ENCODE measurements at regions not wholly inside any gene's neighbourhood (a gene's known extent, or its start where the extent isn't known, plus 50 kb on each side); places are given as distances from the start of the nearest gene placed in this dataset.

- H4K20me1 ChIP-seq (ENCODE audit: insufficient read depth), result no peaks in the 10 kb centered on the region
- H3K9me3 ChIP-seq (ENCODE audit: low read length), result no peaks in the 10 kb centered on the region
- H3K79me2 ChIP-seq (replicated peaks; ENCODE audit: insufficient read depth, low read length), result no peaks in the 10 kb centered on the region
- no peaks in the 10 kb centered on the region for H3K9me2 ChIP-seq (ENCODE audit: insufficient read depth, low read length)
- no peak overlapping the region for H3K4me2 ChIP-seq (ENCODE audit: low read length)
- no peak overlapping the region for H3K27ac ChIP-seq (ENCODE audit: low read length)
- no peak overlapping the region for H2AFZ ChIP-seq (ENCODE audit: low read depth, low read length)
- no peaks in the 10 kb centered on the region for H3K36me3 ChIP-seq (ENCODE audit: insufficient read depth, low read length)
- no peaks in the 10 kb centered on the region for H3F3A ChIP-seq (ENCODE audit: insufficient read depth, low read length, poor library complexity, severe bottlenecking)
- H3K4me3 ChIP-seq (ENCODE audit: low read length), result no peak overlapping the region
- no peaks in the 10 kb centered on the region for H3K27me3 ChIP-seq (ENCODE audit: insufficient read depth, low read depth, low read length)
- H3K9ac ChIP-seq (ENCODE audit: low read length), result no peak overlapping the region
- TF ChIP-seq REST (IDR thresholded peaks at IDR 0.05; ENCODE audit: borderline replicate concordance), result no peak
- no peak for TF ChIP-seq SMC3 (conservative IDR thresholded peaks at IDR 0.05; ENCODE audit: poor library complexity)
- TF ChIP-seq CTCF (IDR thresholded peaks at IDR 0.05; ENCODE audit: poor library complexity, severe bottlenecking), result no peak
- no peak for TF ChIP-seq MXI1 (conservative IDR thresholded peaks at IDR 0.05; ENCODE audit: poor library complexity, severe bottlenecking)
- no peak for TF ChIP-seq RAD21 (conservative IDR thresholded peaks at IDR 0.05)
- no peak for TF ChIP-seq EP300 (conservative IDR thresholded peaks at IDR 0.05; ENCODE audit: poor library complexity, severe bottlenecking)
- no peak for TF ChIP-seq TAF1 (IDR thresholded peaks at IDR 0.05; ENCODE audit: low read depth)
- TF ChIP-seq POLR2AphosphoS5 (IDR thresholded peaks at IDR 0.05), result no peak
- no peak for TF ChIP-seq EZH2 (IDR thresholded peaks at IDR 0.05; ENCODE audit: borderline replicate concordance, insufficient read depth, low read length, poor library complexity, severe bottlenecking)
Observed at GRCh38 chr1:38622197-38622596, 237.4 kb downstream of the RRAGC start.

DNA sequence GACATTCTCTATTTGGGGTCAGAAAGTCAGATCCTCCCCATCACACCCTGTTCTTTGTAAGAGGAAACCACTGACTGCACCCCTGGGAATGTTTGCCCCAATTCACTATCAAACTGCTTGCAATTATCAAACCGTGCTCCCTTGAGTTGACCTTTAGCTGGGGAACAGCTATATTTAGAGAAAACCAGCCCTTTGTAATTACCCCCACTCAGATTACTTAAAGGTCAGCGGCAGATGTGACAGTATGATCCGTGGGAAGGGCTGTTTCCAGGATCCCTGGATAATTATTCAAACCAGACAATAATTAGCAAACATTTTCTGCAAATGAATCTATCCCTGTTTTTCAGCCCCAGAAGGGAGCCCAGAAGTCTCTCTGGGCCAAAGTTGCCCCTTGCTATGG is 242.7 kb downstream of the RRAGC start:
- H3K27me3 ChIP-seq (ENCODE audit: insufficient read depth, low read depth, low read length), result no peaks in the 10 kb centered on the region
- no peaks in the 10 kb centered on the region for H3K36me3 ChIP-seq (ENCODE audit: insufficient read depth, low read length)
- no peaks in the 10 kb centered on the region for H4K20me1 ChIP-seq (ENCODE audit: insufficient read depth)
- H2AFZ ChIP-seq (ENCODE audit: low read depth, low read length), result no peak overlapping the region
- H3K27ac ChIP-seq (ENCODE audit: low read length), result no peak overlapping the region
- no peak overlapping the region for H3K4me3 ChIP-seq (ENCODE audit: low read length)
- no peak overlapping the region for H3K4me2 ChIP-seq (ENCODE audit: low read length)
- H3F3A ChIP-seq (ENCODE audit: insufficient read depth, low read length, poor library complexity, severe bottlenecking), result no peaks in the 10 kb centered on the region
- H3K9me3 ChIP-seq (ENCODE audit: low read length), result no peaks in the 10 kb centered on the region
- H3K9me2 ChIP-seq (ENCODE audit: insufficient read depth, low read length), result no peaks in the 10 kb centered on the region
- no peaks in the 10 kb centered on the region for H3K79me2 ChIP-seq (replicated peaks; ENCODE audit: insufficient read depth, low read length)
- H3K9ac ChIP-seq (ENCODE audit: low read length), result no peak overlapping the region
- TF ChIP-seq MXI1 (conservative IDR thresholded peaks at IDR 0.05; ENCODE audit: poor library complexity, severe bottlenecking) (no peak), EP300 (conservative IDR thresholded peaks at IDR 0.05; ENCODE audit: poor library complexity, severe bottlenecking) (no peak), CTCF (IDR thresholded peaks at IDR 0.05; ENCODE audit: poor library complexity, severe bottlenecking) (no peak), TAF1 (IDR thresholded peaks at IDR 0.05; ENCODE audit: low read depth) (no peak), RAD21 (conservative IDR thresholded peaks at IDR 0.05) (no peak), REST (IDR thresholded peaks at IDR 0.05; ENCODE audit: borderline replicate concordance) (no peak), EZH2 (IDR thresholded peaks at IDR 0.05; ENCODE audit: borderline replicate concordance, insufficient read depth, low read length, poor library complexity, severe bottlenecking) (no peak), POLR2AphosphoS5 (IDR thresholded peaks at IDR 0.05) (no peak), SMC3 (conservative IDR thresholded peaks at IDR 0.05; ENCODE audit: poor library complexity) (no peak)

Measured in neural cell (in vitro differentiated cells).